Kidney (tissue), 13 donors: ENCODE measurements at regions not wholly inside any gene's neighbourhood (a gene's known extent, or its start where the extent isn't known, plus 50 kb on each side); places are given as distances from the start of the nearest gene placed in this dataset.

Experiments used
- DNase-seq, 5 donors: peaks; one replicate each; pipeline ENCODE4 v3.0.0-alpha.2; 2013 to 2020
- FAIRE-seq: peaks from 2 replicates; lab custom pipeline; 2012; peaks lifted over from hg19 to GRCh38; lab: Jason Lieb, UNC
- H3K27ac ChIP-seq, 2 donors: one replicate each; pipeline ENCODE4 v1.7.0; 2013; ENCODE audit warnings: low read depth in 2 of 2, low read length in 2 of 2, inconsistent platforms in 1 of 2
- H3K27me3 ChIP-seq: one replicate; pipeline ENCODE4 v1.7.1; 2013; ENCODE audit warnings: low read length, inconsistent platforms; ENCODE audit not compliant: control insufficient read depth, insufficient read depth
- H3K36me3 ChIP-seq, 3 donors: one replicate each; pipeline versions ENCODE4 v1.7.0 to v1.7.1; 2013; ENCODE audit warnings: low read length in 3 of 3, control low read depth in 1 of 3, inconsistent platforms in 1 of 3; ENCODE audit not compliant: insufficient read depth in 3 of 3, control insufficient read depth in 2 of 3
- H3K4me1 ChIP-seq, 3 donors: one replicate each; pipeline versions ENCODE4 v1.7.0 to v1.7.1; 2013; ENCODE audit warnings: low read length in 3 of 3, inconsistent platforms in 1 of 3, low read depth in 1 of 3; ENCODE audit not compliant: control insufficient read depth in 2 of 3, insufficient read depth in 2 of 3
- H3K4me3 ChIP-seq, 3 donors: one replicate each; pipeline versions ENCODE4 v1.7.0 to v1.8.1; 2013; ENCODE audit warnings: low read length in 3 of 3, control low read depth in 1 of 3, inconsistent platforms in 1 of 3
- H3K9ac ChIP-seq, 3 donors: one replicate each; pipeline versions ENCODE4 v1.7.0 to v1.7.1; 2013; ENCODE audit warnings: low read length in 3 of 3, control low read depth in 1 of 3, inconsistent platforms in 1 of 3
- H3K9me3 ChIP-seq, 3 donors: one replicate each; pipeline versions ENCODE4 v1.7.0 to v1.7.1; 2013; ENCODE audit warnings: low read length in 3 of 3, control low read depth in 1 of 3, inconsistent platforms in 1 of 3; ENCODE audit not compliant: control insufficient read depth in 2 of 3, insufficient read depth in 1 of 3
- intact Hi-C: fragments of 100-400 bp; cut with DNase I; formaldehyde crosslinking; loops from one replicate; pipeline ENCODE4 v1.11.1; 2022
- TF ChIP-seq, protein P1 (sequence below): IDR thresholded peaks from 3 replicates; pipeline ENCODE4 v1.5.1; 2012; ENCODE audit warnings: mild to moderate bottlenecking, moderate library complexity, borderline replicate concordance; ENCODE audit not compliant: insufficient read depth; ENCODE audit errors: extremely low read depth
- donor health status: control.
- donor health status: control.
- donor health status: control.
- donor health status: control.
- donor health status: control.
- donor health status: DM: yes; HTN: yes; CAD: no.
- donor health status: Normal renal cell carcinoma (clear cell type).

DNA sequence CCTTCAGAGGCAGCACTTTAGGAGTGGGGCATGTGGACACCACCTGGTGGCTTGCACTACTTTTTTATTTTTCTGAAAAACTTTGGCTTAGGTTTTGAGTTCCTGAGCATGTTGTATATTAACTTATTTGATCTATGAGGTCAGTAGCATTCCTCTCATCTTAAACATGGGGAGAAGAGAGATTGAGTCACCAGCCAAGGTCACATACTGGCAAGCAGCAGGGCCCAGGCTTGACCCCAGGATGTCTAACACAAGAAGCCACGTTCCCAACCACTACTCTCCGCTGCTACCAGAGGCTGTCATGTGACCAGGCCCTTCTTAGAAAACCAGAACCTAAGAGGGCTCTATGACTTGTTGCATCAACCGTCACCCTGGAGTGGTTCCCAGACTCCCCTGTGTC lies 210.3 kb upstream of the GPR26 start:
- Histone ChIP-seq H3K9ac (no peak overlapping the region), H3K4me3 (no peak overlapping the region), H3K27me3 (no peaks in the 10 kb centered on the region), H3K9me3 (no peaks in the 10 kb centered on the region), H3K27ac (no peak overlapping the region), H3K36me3 (no peaks in the 10 kb centered on the region), H3K4me1 (no peaks in the 10 kb centered on the region)
- DNase-seq (no peak), FAIRE-seq (no peak)
- TF ChIP-seq, protein P1, sequence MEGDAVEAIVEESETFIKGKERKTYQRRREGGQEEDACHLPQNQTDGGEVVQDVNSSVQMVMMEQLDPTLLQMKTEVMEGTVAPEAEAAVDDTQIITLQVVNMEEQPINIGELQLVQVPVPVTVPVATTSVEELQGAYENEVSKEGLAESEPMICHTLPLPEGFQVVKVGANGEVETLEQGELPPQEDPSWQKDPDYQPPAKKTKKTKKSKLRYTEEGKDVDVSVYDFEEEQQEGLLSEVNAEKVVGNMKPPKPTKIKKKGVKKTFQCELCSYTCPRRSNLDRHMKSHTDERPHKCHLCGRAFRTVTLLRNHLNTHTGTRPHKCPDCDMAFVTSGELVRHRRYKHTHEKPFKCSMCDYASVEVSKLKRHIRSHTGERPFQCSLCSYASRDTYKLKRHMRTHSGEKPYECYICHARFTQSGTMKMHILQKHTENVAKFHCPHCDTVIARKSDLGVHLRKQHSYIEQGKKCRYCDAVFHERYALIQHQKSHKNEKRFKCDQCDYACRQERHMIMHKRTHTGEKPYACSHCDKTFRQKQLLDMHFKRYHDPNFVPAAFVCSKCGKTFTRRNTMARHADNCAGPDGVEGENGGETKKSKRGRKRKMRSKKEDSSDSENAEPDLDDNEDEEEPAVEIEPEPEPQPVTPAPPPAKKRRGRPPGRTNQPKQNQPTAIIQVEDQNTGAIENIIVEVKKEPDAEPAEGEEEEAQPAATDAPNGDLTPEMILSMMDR = no peak
- intact Hi-C loops = no loop called here

DNA sequence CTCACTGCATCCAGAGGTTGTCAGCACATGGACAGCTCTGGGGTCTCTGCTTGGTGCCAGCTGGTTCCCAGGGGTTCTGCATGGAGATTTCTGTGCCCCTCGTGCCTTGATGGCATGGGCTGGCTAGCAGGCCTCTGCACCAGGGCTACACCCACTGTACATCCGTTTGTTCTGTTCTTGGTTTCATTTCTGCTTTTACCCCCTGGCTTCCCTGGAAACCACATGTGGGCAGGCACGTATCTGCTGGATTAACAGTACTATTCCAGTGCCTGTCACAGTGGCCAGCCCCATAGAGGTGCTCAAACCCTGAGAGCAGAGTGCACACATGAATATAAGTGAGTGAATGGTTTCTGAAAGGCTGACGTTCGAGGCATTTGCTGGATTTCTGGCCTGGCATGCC lies 207.2 kb upstream of the GPR26 start:
- Histone ChIP-seq H3K27ac (no peak overlapping the region), H3K4me3 (no peak overlapping the region), H3K9me3 (no peaks in the 10 kb centered on the region), H3K4me1 (no peaks in the 10 kb centered on the region), H3K9ac (no peak overlapping the region), H3K27me3 (no peaks in the 10 kb centered on the region), H3K36me3 (no peaks in the 10 kb centered on the region)
- TF ChIP-seq, protein P1 = no peak
- DNase-seq (no peak), FAIRE-seq (no peak)
- intact Hi-C loops = no loop called here

DNA sequence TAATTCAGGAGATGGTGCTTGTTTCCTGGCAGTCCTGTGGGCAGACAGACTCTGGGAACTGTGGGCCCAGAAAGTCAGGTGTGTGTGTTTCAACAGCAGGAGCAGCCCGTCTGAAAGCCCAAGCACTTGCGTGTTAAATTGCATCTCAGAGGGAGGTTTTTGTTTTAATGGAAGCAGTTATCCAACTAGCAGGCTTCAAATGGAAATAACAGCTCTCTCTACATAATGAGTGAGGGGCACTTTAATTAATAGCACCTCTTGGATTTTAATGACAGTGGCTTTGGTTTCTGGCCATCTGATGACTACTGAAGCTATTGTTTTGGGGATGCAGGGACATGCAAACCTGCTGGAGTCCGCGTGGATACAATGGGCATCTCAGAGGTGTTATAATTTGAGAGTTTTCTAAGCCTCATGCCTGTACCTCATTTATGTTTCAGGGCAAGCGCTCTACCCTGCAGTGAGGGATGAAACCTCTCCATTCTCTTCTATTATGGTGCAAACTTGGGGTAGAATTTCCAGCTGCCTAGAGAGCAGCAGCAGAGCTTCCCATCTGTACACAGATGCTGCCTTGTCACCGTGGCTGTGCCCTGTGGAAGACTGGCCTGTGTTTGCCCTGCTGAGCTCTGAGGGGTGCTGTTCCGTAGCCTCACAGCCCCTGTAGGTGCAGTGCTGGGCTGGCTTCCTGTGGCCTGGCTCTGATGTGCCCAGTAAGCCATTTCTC lies 206.6 kb upstream of the GPR26 start:
- H3K4me3 ChIP-seq = no peak overlapping the region
- FAIRE-seq (no peak), DNase-seq (no peak)
- H3K27me3 ChIP-seq = no peaks in the 10 kb centered on the region
- intact Hi-C loops = no loop called here
- H3K27ac ChIP-seq = no peak overlapping the region
- no peaks in the 10 kb centered on the region for H3K36me3 ChIP-seq
- H3K9ac ChIP-seq = no peak overlapping the region
- no peaks in the 10 kb centered on the region for H3K4me1 ChIP-seq
- TF ChIP-seq, protein P1 = no peak
- no peaks in the 10 kb centered on the region for H3K9me3 ChIP-seq

DNA sequence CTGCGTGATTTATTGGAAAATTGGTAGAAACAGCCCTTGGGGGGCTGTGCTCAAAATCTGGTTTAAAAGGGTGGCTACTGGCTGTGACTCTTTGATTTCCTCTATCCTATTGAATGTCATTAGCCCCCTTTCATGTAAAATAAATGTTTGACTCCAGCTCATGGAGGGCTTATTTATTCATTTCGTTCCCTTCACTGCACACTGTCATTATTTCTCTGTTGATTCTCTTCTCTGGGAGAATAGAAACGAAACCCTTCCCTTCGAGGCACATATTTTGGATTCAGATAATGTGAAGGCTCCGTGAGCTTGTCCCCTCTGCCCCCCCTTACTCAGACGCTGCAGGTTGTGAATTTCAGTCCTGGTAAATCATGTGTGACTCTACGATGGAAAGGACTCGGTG lies 203.9 kb upstream of the GPR26 start:
- DNase-seq (no peak), FAIRE-seq (no peak)
- no peaks in the 10 kb centered on the region for H3K4me1 ChIP-seq
- H3K36me3 ChIP-seq = no peaks in the 10 kb centered on the region
- intact Hi-C loops = no loop called here
- no peak overlapping the region for H3K27ac ChIP-seq
- H3K27me3 ChIP-seq = no peaks in the 10 kb centered on the region
- no peak overlapping the region for H3K9ac ChIP-seq
- TF ChIP-seq, protein P1 = no peak
- no peak overlapping the region for H3K4me3 ChIP-seq
- H3K9me3 ChIP-seq = no peaks in the 10 kb centered on the region
